Femur (tissue), 1 donor: ENCODE measurements at regions not wholly inside any gene's neighbourhood (a gene's known extent, or its start where the extent isn't known, plus 50 kb on each side); places are given as distances from the start of the nearest gene placed in this dataset.

Experiments
- DNase-seq: peaks from one replicate; pipeline ENCODE4 v3.0.0-alpha.2; 2017

- DNase-seq: no peak
Observed at GRCh38 chr2:83747141-83747540, 711.9 kb downstream of the SUCLG1 start.

- DNase-seq: no peak
Observed at GRCh38 chr2:83744855-83745254, 714.2 kb downstream of the SUCLG1 start.

- DNase-seq: peak; percentile 55
Observed at GRCh38 chr2:83742117-83742782, 716.8 kb downstream of the SUCLG1 start.

- DNase-seq: no peak
Observed at GRCh38 chr2:83730223-83730622, 728.9 kb downstream of the SUCLG1 start.

GRCh38 chr2:83725735-83726134, 733.3 kb downstream of the SUCLG1 start:
- DNase-seq: no peak

GRCh38 chr2:83705146-83705545, 753.9 kb downstream of the SUCLG1 start:
- DNase-seq: no peak

GRCh38 chr2:83703598-83703997, 755.5 kb downstream of the SUCLG1 start:
- no peak for DNase-seq

GRCh38 chr2:83696838-83697237, 762.2 kb downstream of the SUCLG1 start:
- DNase-seq: no peak

- DNase-seq: no peak
Observed at GRCh38 chr2:83695530-83695929, 763.5 kb downstream of the SUCLG1 start.

- no peak for DNase-seq
Observed at GRCh38 chr2:83695037-83695436, 764.0 kb downstream of the SUCLG1 start.

- no peak for DNase-seq
Observed at GRCh38 chr2:83689402-83689801, 769.7 kb downstream of the SUCLG1 start.

- no peak for DNase-seq
Observed at GRCh38 chr2:83686863-83687262, 772.2 kb downstream of the SUCLG1 start.

- DNase-seq: no peak
Observed at GRCh38 chr2:83674050-83674449, 785.0 kb downstream of the SUCLG1 start.

GRCh38 chr2:83665894-83666293, 793.2 kb downstream of the SUCLG1 start:
- DNase-seq: no peak

GRCh38 chr2:83665154-83665553, 793.9 kb downstream of the SUCLG1 start:
- DNase-seq: no peak

- DNase-seq: no peak
Observed at GRCh38 chr2:83661711-83662110, 797.4 kb downstream of the SUCLG1 start.

- DNase-seq: no peak
Observed at GRCh38 chr2:83654091-83654611, 804.9 kb downstream of the SUCLG1 start.

GRCh38 chr2:83650898-83651297, 808.2 kb downstream of the SUCLG1 start:
- no peak for DNase-seq

- DNase-seq: no peak
Observed at GRCh38 chr2:83650161-83650560, 808.9 kb downstream of the SUCLG1 start.

- DNase-seq: no peak
Observed at GRCh38 chr2:83640506-83640905, 818.6 kb downstream of the SUCLG1 start.

- no peak for DNase-seq
Observed at GRCh38 chr2:83633423-83633822, 825.7 kb downstream of the SUCLG1 start.

- no peak for DNase-seq
Observed at GRCh38 chr2:83630351-83630750, 828.7 kb downstream of the SUCLG1 start.

GRCh38 chr2:83615511-83615910, 843.6 kb downstream of the SUCLG1 start:
- DNase-seq: no peak

- no peak for DNase-seq
Observed at GRCh38 chr2:83613178-83613577, 845.9 kb downstream of the SUCLG1 start.

- DNase-seq: no peak
Observed at GRCh38 chr2:83602753-83603152, 856.3 kb downstream of the SUCLG1 start.
